BE2C (cell line): ENCODE measurements at regions not wholly inside any gene's neighbourhood (a gene's known extent, or its start where the extent isn't known, plus 50 kb on each side); places are given as distances from the start of the nearest gene placed in this dataset.

ENCODE experiments used
- DNase-seq: peaks from one replicate; pipeline ENCODE4 v3.0.0-alpha.2; 2020
- H3K27me3 ChIP-seq: fragments of 250-450 bp; sonication (Bioruptor Pico); 2 replicates; pipeline ENCODE4 v1.5.1; 2020; ENCODE audit warnings: mild to moderate bottlenecking
- H3K36me3 ChIP-seq: fragments of 250-450 bp; sonication (Bioruptor Pico); 2 replicates; pipeline ENCODE4 v1.5.1; 2020; ENCODE audit warnings: mild to moderate bottlenecking
- H3K4me1 ChIP-seq: fragments of 250-450 bp; sonication (Bioruptor Pico); 2 replicates; pipeline ENCODE4 v1.5.1; 2020
- H3K4me3 ChIP-seq: 2 replicates; pipeline ENCODE4 v1.5.1; 2011; ENCODE audit warnings: low read depth, low read length
- H3K9me3 ChIP-seq: fragments of 250-450 bp; sonication (Bioruptor Pico); 2 replicates; pipeline ENCODE4 v1.5.1; 2020
- CTCF ChIP-seq: IDR thresholded peaks from 2 replicates; pipeline ENCODE4 v1.5.1; 2012; ENCODE audit warnings: mild to moderate bottlenecking, low read depth, low read length

DNA sequence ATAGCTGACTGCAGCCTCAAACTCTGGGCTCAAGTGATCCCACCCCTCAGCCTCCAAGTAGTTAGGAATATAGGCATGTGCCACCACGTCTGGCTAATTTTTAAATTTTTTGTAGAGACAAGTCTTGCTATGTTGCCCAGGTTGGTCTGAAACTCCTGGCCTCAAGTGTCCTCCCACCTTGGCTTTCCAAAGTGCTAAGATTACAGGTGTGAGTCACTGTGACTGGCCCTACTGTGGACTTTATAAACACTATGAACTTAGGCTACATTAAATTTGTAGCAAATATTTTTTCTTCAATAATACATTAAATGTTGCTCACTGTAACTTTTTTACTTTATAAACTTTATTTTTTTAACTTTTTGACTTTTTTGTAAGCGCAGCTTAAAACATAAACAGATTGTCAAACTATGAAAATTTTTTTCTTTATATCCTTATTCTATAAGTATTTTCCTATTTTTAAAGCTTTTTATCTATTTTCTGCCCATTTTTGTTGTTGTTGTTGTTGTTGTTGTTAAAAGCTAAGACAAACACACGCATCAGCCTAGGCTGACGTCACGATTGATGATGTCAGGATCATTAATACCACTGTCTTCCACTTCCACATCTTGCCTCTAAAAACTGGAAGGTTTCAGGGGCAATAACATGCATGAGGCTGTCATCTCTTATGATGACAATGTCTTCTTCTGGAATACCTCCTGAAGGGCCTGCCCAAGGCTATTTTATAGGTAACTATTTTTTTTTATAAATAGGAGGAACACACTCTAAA, 204.2 kb downstream of the KLF5 start:
- DNase-seq, result no peak
- TF ChIP-seq CTCF, result no peak
- Histone ChIP-seq H3K36me3 (no peaks in the 10 kb centered on the region), H3K27me3 (no peaks in the 10 kb centered on the region), H3K4me3 (no peak overlapping the region), H3K4me1 (no peaks in the 10 kb centered on the region; the same call in 1 of the 2 replicates), H3K9me3 (no peaks in the 10 kb centered on the region)

DNA sequence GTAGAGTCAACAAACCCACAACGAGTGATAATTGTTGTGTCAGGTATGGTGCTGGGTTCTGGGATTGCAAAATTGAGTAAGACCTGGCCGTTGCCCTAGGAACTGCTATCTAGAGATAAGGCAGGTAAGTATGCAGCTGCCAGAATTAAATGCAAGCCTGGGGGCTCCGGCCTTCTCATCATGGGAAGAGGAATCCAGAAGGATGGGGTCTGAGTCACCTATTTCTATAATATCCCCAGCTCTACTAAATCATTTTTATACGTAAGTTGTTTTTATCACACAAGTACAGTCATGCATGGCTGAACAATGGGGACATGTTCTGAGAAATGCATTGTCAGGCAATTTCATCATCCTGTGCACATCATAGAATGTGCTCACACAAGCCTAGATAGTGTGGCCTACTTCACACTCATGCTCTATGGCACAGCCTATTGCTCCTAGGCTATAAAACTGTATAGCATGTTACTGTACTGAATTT, 203.0 kb downstream of the KLF5 start:
- no peaks in the 10 kb centered on the region; the same call in 1 of the 2 replicates for H3K4me1 ChIP-seq
- no peak for TF ChIP-seq CTCF
- peak; percentile 12 for DNase-seq
- H3K27me3 ChIP-seq, result no peaks in the 10 kb centered on the region
- no peaks in the 10 kb centered on the region for H3K9me3 ChIP-seq
- no peaks in the 10 kb centered on the region for H3K36me3 ChIP-seq
- H3K4me3 ChIP-seq, result no peak overlapping the region

DNA sequence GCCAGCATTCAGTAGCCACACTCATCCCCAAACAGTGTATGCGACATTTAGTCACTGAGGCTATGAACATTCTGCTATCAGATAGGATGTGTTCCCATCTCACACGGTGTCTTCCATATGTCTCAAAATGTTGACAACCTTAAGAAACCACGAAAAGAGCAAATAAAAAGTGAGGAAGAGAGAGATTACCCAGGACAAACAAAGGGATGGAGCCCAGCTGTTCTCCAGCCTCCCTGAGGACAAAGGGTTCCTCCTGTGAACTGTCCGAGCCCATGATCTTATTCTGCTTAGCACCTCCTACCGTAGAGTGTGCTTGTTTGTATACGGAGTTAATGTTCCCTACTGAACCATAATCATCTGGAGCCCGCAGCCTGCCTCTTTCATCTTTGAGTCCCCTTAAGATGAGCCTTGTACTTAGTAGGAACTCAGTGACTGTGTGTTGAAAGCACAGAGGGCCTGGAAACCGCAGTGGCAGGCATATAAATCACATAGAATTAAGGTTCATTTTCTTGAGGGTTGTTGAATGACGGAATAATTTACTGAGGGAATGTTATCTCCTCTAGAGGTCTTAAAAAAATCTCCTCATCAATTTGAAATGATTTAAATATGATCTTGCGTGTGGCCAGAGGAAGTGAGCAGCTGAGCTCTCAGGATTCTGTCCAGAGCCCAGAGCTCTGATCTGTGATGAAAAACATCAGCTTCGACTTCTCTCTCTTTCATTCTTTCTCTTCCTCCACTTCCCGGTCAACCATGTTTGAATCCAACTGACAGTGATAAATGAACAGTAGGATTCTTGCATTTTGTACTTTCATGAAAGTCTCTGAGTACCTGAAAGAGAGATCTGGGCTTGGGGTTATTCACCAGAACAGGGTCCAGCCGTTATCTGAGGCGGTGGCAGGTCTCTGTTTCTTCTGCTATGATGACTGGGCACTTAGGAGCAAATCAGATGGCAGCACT, 200.5 kb downstream of the KLF5 start:
- DNase-seq, result no peak
- TF ChIP-seq CTCF, result no peak
- Histone ChIP-seq H3K27me3 (no peaks in the 10 kb centered on the region), H3K9me3 (no peaks in the 10 kb centered on the region), H3K4me1 (no peaks in the 10 kb centered on the region; the same call in 1 of the 2 replicates), H3K4me3 (no peak overlapping the region), H3K36me3 (no peaks in the 10 kb centered on the region)

DNA sequence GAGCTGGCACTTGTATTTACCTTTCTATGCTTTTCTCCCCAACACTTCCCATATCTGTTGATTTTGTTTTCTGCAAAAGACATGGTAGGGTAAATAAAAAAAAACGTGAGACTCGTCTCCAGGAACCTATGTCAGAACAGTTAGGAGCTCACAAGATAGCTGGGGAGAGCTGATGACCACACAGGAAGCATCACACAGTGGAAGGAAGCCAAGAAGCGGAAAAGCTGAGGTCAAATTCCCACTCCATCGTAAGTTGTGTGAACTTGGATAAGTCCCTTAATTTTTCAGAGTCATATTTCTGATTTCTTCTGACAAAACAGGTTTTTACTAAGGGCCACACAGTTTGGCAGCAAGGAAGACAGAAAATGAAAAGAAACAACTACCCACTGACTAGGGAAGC, 199.6 kb downstream of the KLF5 start:
- H3K4me3 ChIP-seq, result no peak overlapping the region
- no peak for DNase-seq
- H3K4me1 ChIP-seq, result no peaks in the 10 kb centered on the region; the same call in 1 of the 2 replicates
- no peaks in the 10 kb centered on the region for H3K9me3 ChIP-seq
- no peaks in the 10 kb centered on the region for H3K36me3 ChIP-seq
- no peak for TF ChIP-seq CTCF
- H3K27me3 ChIP-seq, result no peaks in the 10 kb centered on the region

GRCh38 chr13:73254827-73255226, 196.0 kb downstream of the KLF5 start:
- Histone ChIP-seq H3K27me3 (no peaks in the 10 kb centered on the region), H3K9me3 (no peaks in the 10 kb centered on the region), H3K4me1 (no peaks in the 10 kb centered on the region), H3K36me3 (no peaks in the 10 kb centered on the region), H3K4me3 (no peak overlapping the region)
- no peak for TF ChIP-seq CTCF
- no peak for DNase-seq
